IMR-90 (cell line): ENCODE measurements at regions not wholly inside any gene's neighbourhood (a gene's known extent, or its start where the extent isn't known, plus 50 kb on each side); places are given as distances from the start of the nearest gene placed in this dataset.

Source experiments
- ATAC-seq: fragments of 200-7000 bp; cut with Tn5 transposase; 2 replicates; pipeline ENCODE4 v1.9.1; 2020; ENCODE audit warnings: low read depth, mild to moderate bottlenecking, moderate library complexity
- BruUV-seq: library from RNA; stranded (reverse); fragments of 400-500 nt; replicated peaks from 2 replicates; lab custom pipeline; 2021; lab: Mats Ljungman, UMichigan
- CTCF ChIA-PET: fragments of 300-600 bp; formaldehyde crosslinking; extraction: SDS; loops from one replicate; lab custom pipeline; 2021; ENCODE audit warnings: antibody characterized with exemption; lab: Yijun Ruan, JAX
- POLR2A ChIA-PET: fragments of 300-600 bp; sonication (Branson Sonifier 250); formaldehyde crosslinking; loops from one replicate; lab custom pipeline; 2022; ENCODE audit warnings: antibody characterized with exemption; ENCODE audit not compliant: unreplicated experiment; lab: Charles Lee
- DNase-seq: peaks from one replicate; pipeline ENCODE4 v3.0.0; 2013
- H2AFZ ChIP-seq: replicated peaks from 2 replicates; pipeline ENCODE3; 2013; ENCODE audit warnings: low read length, mild to moderate bottlenecking; ENCODE audit not compliant: poor library complexity
- H2AK5ac ChIP-seq: 2 replicates; pipeline ENCODE4 v1.6.1; 2013; ENCODE audit warnings: low read depth, low read length, inconsistent platforms
- H2AK9ac ChIP-seq: replicated peaks from 2 replicates; pipeline ENCODE3; 2013; ENCODE audit warnings: mild to moderate bottlenecking, low read depth, low read length, moderate library complexity; ENCODE audit not compliant: poor library complexity
- H2BK120ac ChIP-seq: 2 replicates; pipeline ENCODE4 v1.6.1; 2013; ENCODE audit warnings: low read depth, low read length, inconsistent platforms
- H2BK15ac ChIP-seq: 3 replicates; pipeline ENCODE4 v1.6.1; 2013; ENCODE audit warnings: low read depth, low read length, inconsistent platforms
- H2BK20ac ChIP-seq: 2 replicates; pipeline ENCODE4 v1.6.1; 2013; ENCODE audit warnings: low read depth, mild to moderate bottlenecking, inconsistent platforms, low read length, moderate library complexity
- H2BK5ac ChIP-seq: 2 replicates; pipeline ENCODE4 v1.6.1; 2013; ENCODE audit warnings: mild to moderate bottlenecking, low read depth, low read length, inconsistent platforms; ENCODE audit not compliant: poor library complexity, severe bottlenecking
- H3K14ac ChIP-seq: replicated peaks from 2 replicates; pipeline ENCODE4 v1.6.1; 2013; ENCODE audit warnings: low read depth, low read length, inconsistent platforms
- H3K18ac ChIP-seq: 2 replicates; pipeline ENCODE4 v1.6.1; 2013; ENCODE audit warnings: low read depth, low read length, control low read depth
- H3K23ac ChIP-seq: 2 replicates; pipeline ENCODE4 v1.6.1; 2013; ENCODE audit warnings: low read depth, low read length, inconsistent platforms
- H3K27ac ChIP-seq: 2 replicates; pipeline ENCODE4 v1.5.1; 2013; ENCODE audit warnings: mild to moderate bottlenecking, control low read depth, low read length; ENCODE audit not compliant: insufficient read depth
- H3K27me3 ChIP-seq: 2 replicates; pipeline ENCODE4 v1.6.1; 2013; ENCODE audit warnings: low read length; ENCODE audit not compliant: control insufficient read depth, insufficient read depth
- H3K36me3 ChIP-seq: 2 replicates; pipeline ENCODE4 v1.6.1; 2013; ENCODE audit warnings: low read length, mixed read lengths; ENCODE audit not compliant: control insufficient read depth, insufficient read depth
- H3K4ac ChIP-seq: 2 replicates; pipeline ENCODE4 v1.6.1; 2013; ENCODE audit warnings: low read depth, low read length, inconsistent platforms
- H3K4me1 ChIP-seq: 2 replicates; pipeline ENCODE4 v1.6.1; 2013; ENCODE audit warnings: low read length, mixed read lengths; ENCODE audit not compliant: control insufficient read depth, insufficient read depth
- H3K4me2 ChIP-seq: 2 replicates; pipeline ENCODE4 v1.6.1; 2013; ENCODE audit warnings: low read depth, mild to moderate bottlenecking, control low read depth, low read length, moderate library complexity
- H3K4me3 ChIP-seq: 2 replicates; pipeline ENCODE4 v1.5.1; 2013; ENCODE audit warnings: low read depth, mild to moderate bottlenecking, control low read depth, low read length, moderate library complexity; ENCODE audit not compliant: insufficient read depth
- H3K56ac ChIP-seq: 2 replicates; pipeline ENCODE4 v1.6.1; 2013; ENCODE audit warnings: low read length, inconsistent platforms; ENCODE audit not compliant: insufficient read depth; ENCODE audit errors: extremely low read depth
- H3K79me1 ChIP-seq, 2 experiments: 2 replicates each; pipeline ENCODE4 v1.6.1; 2013; ENCODE audit warnings: low read length in 2 of 2, inconsistent platforms in 1 of 2, low read depth in 1 of 2
- H3K9ac ChIP-seq: 2 replicates; pipeline ENCODE4 v1.6.1; 2013; ENCODE audit warnings: low read depth, low read length, control low read depth
- H3K9me1 ChIP-seq: 2 replicates; pipeline ENCODE4 v1.6.1; 2013; ENCODE audit warnings: low read length, inconsistent platforms; ENCODE audit not compliant: insufficient read depth
- H3K9me3 ChIP-seq: 2 replicates; pipeline ENCODE4 v1.6.1; 2013; ENCODE audit warnings: low read length; ENCODE audit not compliant: control insufficient read depth, insufficient read depth
- H4K20me1 ChIP-seq: 2 replicates; pipeline ENCODE4 v1.6.1; 2013; ENCODE audit warnings: low read length, inconsistent platforms; ENCODE audit not compliant: insufficient read depth
- H4K5ac ChIP-seq: 2 replicates; pipeline ENCODE4 v1.6.1; 2013; ENCODE audit warnings: mild to moderate bottlenecking, low read depth, low read length, control low read depth
- H4K8ac ChIP-seq, 2 experiments: 2 replicates each; pipeline ENCODE4 v1.6.1; 2013; ENCODE audit warnings: low read depth in 2 of 2, low read length in 2 of 2, control low read depth in 1 of 2, inconsistent platforms in 1 of 2
- H4K91ac ChIP-seq: 2 replicates; pipeline ENCODE4 v1.6.1; 2013; ENCODE audit warnings: low read depth, low read length, inconsistent platforms; ENCODE audit not compliant: insufficient read depth
- BHLHE40 ChIP-seq: fragments of 150-350 bp; IDR thresholded peaks from 2 replicates; pipeline ENCODE4 v1.6.1; 2016; ENCODE audit warnings: mild to moderate bottlenecking, low read depth, low read length
- CEBPB ChIP-seq: IDR thresholded peaks from 2 replicates; pipeline ENCODE4 v1.6.1; 2012; ENCODE audit warnings: low read depth, low read length, improper control_type of control experiment
- CHD1 ChIP-seq: IDR thresholded peaks from 2 replicates; pipeline ENCODE4 v1.6.1; 2012; ENCODE audit warnings: low read depth, low read length, improper control_type of control experiment
- FOS ChIP-seq: fragments of 150-350 bp; IDR thresholded peaks from 2 replicates; pipeline ENCODE4 v1.6.1; 2016; ENCODE audit warnings: low read depth, low read length
- MAFK ChIP-seq: IDR thresholded peaks from 2 replicates; pipeline ENCODE4 v1.6.1; 2012; ENCODE audit warnings: low read depth, low read length, improper control_type of control experiment
- MAZ ChIP-seq: IDR thresholded peaks from 2 replicates; pipeline ENCODE4 v1.6.1; 2012; ENCODE audit warnings: low read depth, mild to moderate bottlenecking, low read length, improper control_type of control experiment, moderate library complexity, borderline replicate concordance
- MXI1 ChIP-seq: IDR thresholded peaks from 2 replicates; pipeline ENCODE4 v1.6.1; 2012; ENCODE audit warnings: low read depth, mild to moderate bottlenecking, low read length, moderate library complexity, borderline replicate concordance
- NFE2L2 ChIP-seq: fragments of 150-350 bp; IDR thresholded peaks from 2 replicates; pipeline ENCODE4 v1.6.1; 2016; ENCODE audit warnings: low read depth, mild to moderate bottlenecking, low read length
- POLR2A ChIP-seq: IDR thresholded peaks from 2 replicates; pipeline ENCODE4 v1.6.1; 2012; ENCODE audit warnings: mild to moderate bottlenecking, low read depth, low read length
- RAD21 ChIP-seq: IDR thresholded peaks from 2 replicates; pipeline ENCODE4 v1.6.1; 2012; ENCODE audit warnings: low read length, improper control_type of control experiment
- RCOR1 ChIP-seq: IDR thresholded peaks from 2 replicates; pipeline ENCODE4 v1.6.1; 2012; ENCODE audit warnings: mild to moderate bottlenecking, low read length, improper control_type of control experiment; ENCODE audit not compliant: insufficient replicate concordance
- RFX5 ChIP-seq: IDR thresholded peaks from 2 replicates; pipeline ENCODE4 v1.8.0; 2012; ENCODE audit warnings: low read depth, mild to moderate bottlenecking, low read length, moderate library complexity
- SMC3 ChIP-seq: fragments of 150-350 bp; IDR thresholded peaks from 2 replicates; pipeline ENCODE4 v1.6.1; 2016; ENCODE audit warnings: low read depth, mild to moderate bottlenecking, antibody characterized with exemption, low read length, moderate library complexity
- WGBS, 2 experiments: methylation state at CpG; one replicate each; pipeline versions ENCODE4 v1.1.5 to v1.1.7; 2013; ENCODE audit warnings: missing lambda C conversion rate in 2 of 2; ENCODE audit not compliant: insufficient read length in 1 of 2; ENCODE audit errors: extremely low coverage in 2 of 2; 5-methylcytosine and 5-hydroxymethylcytosine counted together
- dilution Hi-C: fragments of 300-500 bp; cut with HindIII; formaldehyde crosslinking; loops from one replicate; pipeline ENCODE4 v1.14.3; 2018; ENCODE audit warnings: low sequenced_read_pairs; ENCODE audit not compliant: unreplicated experiment
- in situ Hi-C: fragments of 300-500 bp; cut with MboI; formaldehyde crosslinking; loops from 3 replicates; pipeline ENCODE4 v1.14.3; 2019; ENCODE audit warnings: low sequenced_read_pairs, inconsistent platforms, mixed read lengths
- intact Hi-C: fragments of 100-400 bp; cut with micrococcal nuclease; formaldehyde crosslinking; loops from 2 replicates; pipeline ENCODE4 v1.10.0; 2022
- TF ChIP-seq, protein P1 (sequence below): fragments of 150-350 bp; IDR thresholded peaks from 2 replicates; pipeline ENCODE4 v1.6.1; 2016; ENCODE audit warnings: low read depth, mild to moderate bottlenecking, low read length, moderate library complexity, borderline replicate concordance
- TF ChIP-seq, protein P2 (sequence below): conservative IDR thresholded peaks from 2 replicates; pipeline ENCODE4 v1.5.1; 2012; ENCODE audit warnings: mild to moderate bottlenecking, low read depth, low read length, improper control_type of control experiment
- TF ChIP-seq, protein P3 (sequence below): fragments of 150-350 bp; IDR thresholded peaks from 2 replicates; pipeline ENCODE4 v1.6.1; 2017; ENCODE audit warnings: mild to moderate bottlenecking, antibody characterized with exemption, low read length, low read depth

DNA sequence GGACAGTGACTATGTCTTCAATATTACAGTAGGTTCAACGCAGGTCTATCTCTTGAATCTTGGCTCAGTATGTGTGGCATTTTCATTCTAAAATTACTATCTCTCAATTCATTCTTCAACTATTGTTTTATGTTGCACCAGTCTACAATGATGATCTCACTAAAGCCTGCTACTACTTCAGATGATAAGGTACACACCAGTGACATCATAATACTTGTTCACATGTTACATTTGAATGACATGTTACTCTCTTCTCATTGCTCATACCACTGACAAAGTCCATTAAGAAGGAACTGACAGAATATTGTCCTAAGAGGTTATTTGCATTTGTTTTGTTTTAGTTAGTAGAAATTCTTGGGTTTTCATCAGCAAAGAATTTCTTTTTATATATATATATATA, 165.2 kb upstream of the ST8SIA4 start:
- Histone ChIP-seq H3K79me1 (no peaks in the 10 kb centered on the region), H2AK9ac (no peak overlapping the region), H4K5ac (no peak overlapping the region), H3K4me3 (no peak overlapping the region), H4K8ac (no peak overlapping the region), H2BK20ac (no peak overlapping the region), H3K18ac (no peak overlapping the region), H2BK15ac (no peak overlapping the region), H2AK5ac (no peak overlapping the region), H3K56ac (no peak overlapping the region), H3K9me1 (no peaks in the 10 kb centered on the region), H3K14ac (no peak overlapping the region), H3K23ac (no peak overlapping the region), H3K9me3 (no peaks in the 10 kb centered on the region), H2BK120ac (no peak overlapping the region), H3K4me2 (no peak overlapping the region), H4K20me1 (no peaks in the 10 kb centered on the region), H4K91ac (no peak overlapping the region), H2BK5ac (no peak overlapping the region), H3K4ac (no peak overlapping the region), H3K4me1 (no peaks in the 10 kb centered on the region), H3K9ac (no peak overlapping the region), H3K27me3 (no peaks in the 10 kb centered on the region), H3K27ac (no peak overlapping the region), H2AFZ (no peak overlapping the region), H3K36me3 (no peaks in the 10 kb centered on the region)
- WGBS, 2 experiments: no CpG with 5 or more reads among the region's 1 CpG
- dilution Hi-C loops (no loop called here), in situ Hi-C loops (no loop called here), intact Hi-C loops (no loop called here)
- DNase-seq (no peak), ATAC-seq (no peak)
- no peak for TF ChIP-seq CEBPB
- TF ChIP-seq, protein P1, sequence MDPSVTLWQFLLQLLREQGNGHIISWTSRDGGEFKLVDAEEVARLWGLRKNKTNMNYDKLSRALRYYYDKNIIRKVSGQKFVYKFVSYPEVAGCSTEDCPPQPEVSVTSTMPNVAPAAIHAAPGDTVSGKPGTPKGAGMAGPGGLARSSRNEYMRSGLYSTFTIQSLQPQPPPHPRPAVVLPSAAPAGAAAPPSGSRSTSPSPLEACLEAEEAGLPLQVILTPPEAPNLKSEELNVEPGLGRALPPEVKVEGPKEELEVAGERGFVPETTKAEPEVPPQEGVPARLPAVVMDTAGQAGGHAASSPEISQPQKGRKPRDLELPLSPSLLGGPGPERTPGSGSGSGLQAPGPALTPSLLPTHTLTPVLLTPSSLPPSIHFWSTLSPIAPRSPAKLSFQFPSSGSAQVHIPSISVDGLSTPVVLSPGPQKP: no peak
- no peak for TF ChIP-seq BHLHE40
- TF ChIP-seq CHD1: no peak
- no peak for TF ChIP-seq RCOR1
- TF ChIP-seq FOS: no peak
- no peak for TF ChIP-seq POLR2A
- TF ChIP-seq MAZ: no peak
- no peak for TF ChIP-seq MAFK
- TF ChIP-seq RAD21: no peak
- TF ChIP-seq, protein P2, sequence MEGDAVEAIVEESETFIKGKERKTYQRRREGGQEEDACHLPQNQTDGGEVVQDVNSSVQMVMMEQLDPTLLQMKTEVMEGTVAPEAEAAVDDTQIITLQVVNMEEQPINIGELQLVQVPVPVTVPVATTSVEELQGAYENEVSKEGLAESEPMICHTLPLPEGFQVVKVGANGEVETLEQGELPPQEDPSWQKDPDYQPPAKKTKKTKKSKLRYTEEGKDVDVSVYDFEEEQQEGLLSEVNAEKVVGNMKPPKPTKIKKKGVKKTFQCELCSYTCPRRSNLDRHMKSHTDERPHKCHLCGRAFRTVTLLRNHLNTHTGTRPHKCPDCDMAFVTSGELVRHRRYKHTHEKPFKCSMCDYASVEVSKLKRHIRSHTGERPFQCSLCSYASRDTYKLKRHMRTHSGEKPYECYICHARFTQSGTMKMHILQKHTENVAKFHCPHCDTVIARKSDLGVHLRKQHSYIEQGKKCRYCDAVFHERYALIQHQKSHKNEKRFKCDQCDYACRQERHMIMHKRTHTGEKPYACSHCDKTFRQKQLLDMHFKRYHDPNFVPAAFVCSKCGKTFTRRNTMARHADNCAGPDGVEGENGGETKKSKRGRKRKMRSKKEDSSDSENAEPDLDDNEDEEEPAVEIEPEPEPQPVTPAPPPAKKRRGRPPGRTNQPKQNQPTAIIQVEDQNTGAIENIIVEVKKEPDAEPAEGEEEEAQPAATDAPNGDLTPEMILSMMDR: no peak
- TF ChIP-seq NFE2L2: no peak
- no peak for TF ChIP-seq RFX5
- no peak for TF ChIP-seq MXI1
- no peak for TF ChIP-seq SMC3
- TF ChIP-seq, protein P3, sequence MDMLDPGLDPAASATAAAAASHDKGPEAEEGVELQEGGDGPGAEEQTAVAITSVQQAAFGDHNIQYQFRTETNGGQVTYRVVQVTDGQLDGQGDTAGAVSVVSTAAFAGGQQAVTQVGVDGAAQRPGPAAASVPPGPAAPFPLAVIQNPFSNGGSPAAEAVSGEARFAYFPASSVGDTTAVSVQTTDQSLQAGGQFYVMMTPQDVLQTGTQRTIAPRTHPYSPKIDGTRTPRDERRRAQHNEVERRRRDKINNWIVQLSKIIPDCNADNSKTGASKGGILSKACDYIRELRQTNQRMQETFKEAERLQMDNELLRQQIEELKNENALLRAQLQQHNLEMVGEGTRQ: no peak
- ChIA-PET CTCF (no interaction called here), POLR2A (no interaction called here)
- BruUV-seq: no TSS peak
